HCT116 (cell line): ENCODE measurements at regions not wholly inside any gene's neighbourhood (a gene's known extent, or its start where the extent isn't known, plus 50 kb on each side); places are given as distances from the start of the nearest gene placed in this dataset.

Experiments used
- ATAC-seq: fragments of 200-7000 bp; cut with Tn5 transposase; 2 replicates; pipeline ENCODE4 v1.9.1; 2020; ENCODE audit warnings: mild to moderate bottlenecking, moderate library complexity
- BruUV-seq: library from RNA; stranded (reverse); fragments of 400-500 nt; replicated peaks from 2 replicates; lab custom pipeline; 2021; lab: Mats Ljungman, UMichigan
- CTCF ChIA-PET: fragments of 300-600 bp; sonication (Branson Sonifier 250); formaldehyde crosslinking; loops from one replicate; lab custom pipeline; 2021; ENCODE audit warnings: antibody characterized with exemption; lab: Charles Lee
- POLR2A ChIA-PET: fragments of 300-600, 350-600 bp; sonication (Branson Sonifier 250); formaldehyde crosslinking; loops from one replicate; lab custom pipeline; 2021; ENCODE audit warnings: antibody characterized with exemption; lab: Charles Lee
- RAD21 ChIA-PET, 2 experiments: fragments of 300-600 bp; sonication (Branson Sonifier 250); formaldehyde crosslinking; loops; one replicate each; lab custom pipeline; 2023; ENCODE audit warnings: low total read pairs in 2 of 2; ENCODE audit not compliant: uncharacterized antibody in 2 of 2, unreplicated experiment in 2 of 2, low non-redundant PET in 1 of 2; lab: Charles Lee
- DNase-seq: peaks from one replicate; pipeline ENCODE4 v3.0.0-alpha.2; 2010; ENCODE audit warnings: low read depth, low spot score
- H2AFZ ChIP-seq: fragments of 200-600 bp; shearing (Covaris generic), sonication (generic); 2 replicates; pipeline ENCODE4 v1.6.1; 2017; ENCODE audit warnings: low read depth, mixed run types, mixed read lengths, antibody characterized with exemption, low read length; ENCODE audit not compliant: poor library complexity, severe bottlenecking
- H3K27ac ChIP-seq: 2 replicates; pipeline ENCODE4 v1.5.1; 2012; ENCODE audit warnings: low read depth, low read length
- H3K27me3 ChIP-seq: fragments of 200-600 bp; sonication (generic); 2 replicates; pipeline ENCODE4 v1.6.1; 2016; ENCODE audit warnings: mixed run types, low read length, mixed read lengths; ENCODE audit not compliant: insufficient read depth
- H3K36me3 ChIP-seq, 2 experiments: fragments of 200-500 bp in 1 of 2; fragments of 200-600 bp in 1 of 2; sonication (Bioruptor generic) in 1 of 2; sonication (generic) in 1 of 2; 2 replicates each; pipeline versions ENCODE4 v1.5.1 to v1.6.1; 2014 to 2016; ENCODE audit warnings: low read length in 2 of 2, inconsistent platforms in 1 of 2, mixed read lengths in 1 of 2, mixed run types in 1 of 2; ENCODE audit not compliant: insufficient read depth in 2 of 2, control insufficient read depth in 1 of 2
- H3K4me1 ChIP-seq, 2 experiments: fragments of 200-600 bp in 1 of 2; sonication (generic) in 1 of 2; 2 replicates each; pipeline versions ENCODE4 v1.5.1 to v1.6.1; 2012 to 2017; ENCODE audit warnings: low read length in 2 of 2, inconsistent platforms in 1 of 2, mild to moderate bottlenecking in 1 of 2, mixed read lengths in 1 of 2, mixed run types in 1 of 2, moderate library complexity in 1 of 2; ENCODE audit not compliant: insufficient read depth in 2 of 2, control insufficient read depth in 1 of 2
- H3K4me2 ChIP-seq: fragments of 200-600 bp; sonication (generic); 2 replicates; pipeline ENCODE4 v1.6.1; 2017; ENCODE audit warnings: mixed run types, low read length, mixed read lengths
- H3K4me3 ChIP-seq, 2 experiments: fragments of 200-600 bp in 1 of 2; sonication (generic) in 1 of 2; replicated peaks in 1 of 2; 2 replicates each; pipeline ENCODE4 v1.5.1; 2011 to 2016; ENCODE audit warnings: low read length in 2 of 2, control low read depth in 1 of 2, low read depth in 1 of 2, mild to moderate bottlenecking in 1 of 2, mixed read lengths in 1 of 2, mixed run types in 1 of 2
- H3K79me2 ChIP-seq: fragments of 200-600 bp; sonication (generic); 2 replicates; pipeline ENCODE4 v1.6.1; 2017; ENCODE audit warnings: mild to moderate bottlenecking, mixed run types, low read length, moderate library complexity, mixed read lengths; ENCODE audit not compliant: insufficient read depth
- H3K9ac ChIP-seq: fragments of 200-600 bp; sonication (generic); 2 replicates; pipeline ENCODE4 v1.6.1; 2016; ENCODE audit warnings: low read length, mixed read lengths
- H3K9me2 ChIP-seq: fragments of 200-600 bp; sonication (generic), shearing (Covaris generic); 2 replicates; pipeline ENCODE4 v1.6.1; 2017; ENCODE audit warnings: mixed run types, mild to moderate bottlenecking, moderate library complexity; ENCODE audit not compliant: insufficient read depth
- H3K9me3 ChIP-seq, 2 experiments: fragments of 200-500 bp in 1 of 2; fragments of 200-600 bp in 1 of 2; sonication (Bioruptor generic) in 1 of 2; sonication (generic) in 1 of 2; 2 replicates each; pipeline ENCODE4 v1.6.1; 2014 to 2017; ENCODE audit warnings: low read length in 2 of 2, mixed read lengths in 2 of 2, inconsistent platforms in 1 of 2, low read depth in 1 of 2, mild to moderate bottlenecking in 1 of 2, mixed run types in 1 of 2, moderate library complexity in 1 of 2; ENCODE audit not compliant: control insufficient read depth in 1 of 2, insufficient read depth in 1 of 2
- H4K20me1 ChIP-seq: fragments of 200-600 bp; sonication (generic), shearing (Covaris generic); 2 replicates; pipeline ENCODE4 v1.6.1; 2017; ENCODE audit warnings: mixed run types, mild to moderate bottlenecking, moderate library complexity; ENCODE audit not compliant: insufficient read depth
- ATF3 ChIP-seq: IDR thresholded peaks from 2 replicates; pipeline ENCODE4 v1.6.1; 2012
- CBX3 ChIP-seq: IDR thresholded peaks from 2 replicates; pipeline ENCODE4 v1.6.1; 2012; ENCODE audit warnings: low read depth
- EZH2 ChIP-seq: fragments of 200-600 bp; sonication (generic); IDR thresholded peaks from 2 replicates; pipeline ENCODE4 v1.6.1; 2017; ENCODE audit warnings: antibody characterized with exemption, mixed run types
- FOSL1 ChIP-seq: IDR thresholded peaks from 2 replicates; pipeline ENCODE4 v1.6.1; 2012; ENCODE audit warnings: low read depth
- MAX ChIP-seq: IDR thresholded peaks from 2 replicates; pipeline ENCODE4 v1.6.1; 2012
- POLR2A ChIP-seq: IDR thresholded peaks from 2 replicates; pipeline ENCODE4 v1.7.0; 2011; ENCODE audit warnings: borderline replicate concordance; ENCODE audit not compliant: insufficient read depth, insufficient read length; ENCODE audit errors: extremely low read depth
- POLR2AphosphoS5 ChIP-seq: IDR thresholded peaks from 2 replicates; pipeline ENCODE4 v1.6.1; 2011; ENCODE audit warnings: mild to moderate bottlenecking, low read depth, low read length, moderate library complexity
- RAD21 ChIP-seq: IDR thresholded peaks from 2 replicates; pipeline ENCODE4 v1.6.1; 2012; ENCODE audit warnings: low read depth, mild to moderate bottlenecking
- TCF7L2 ChIP-seq: IDR thresholded peaks from 2 replicates; pipeline ENCODE4 v1.7.0; 2011; ENCODE audit warnings: borderline replicate concordance, inconsistent platforms; ENCODE audit not compliant: insufficient read depth, insufficient read length; ENCODE audit errors: extremely low read depth
- YY1 ChIP-seq: IDR thresholded peaks from 2 replicates; pipeline ENCODE4 v1.6.1; 2011; ENCODE audit warnings: low read length, low read depth, moderate library complexity, mild to moderate bottlenecking; ENCODE audit not compliant: insufficient replicate concordance; ENCODE audit errors: extremely low read depth
- ZFX ChIP-seq: fragments of 450-650 bp; IDR thresholded peaks from 2 replicates; pipeline ENCODE4 v1.6.1; 2017
- ZNF274 ChIP-seq: fragments of 200-500 bp; sonication (Bioruptor generic); IDR thresholded peaks from 2 replicates; pipeline ENCODE4 v1.6.1; 2014; ENCODE audit warnings: mild to moderate bottlenecking, low read depth, low read length, inconsistent platforms
- intact Hi-C: fragments of 100-400 bp; cut with micrococcal nuclease; formaldehyde crosslinking; loops from 2 replicates; pipeline ENCODE4 v1.10.0; 2022

- DNase-seq (no peak), ATAC-seq (no peak)
- POLR2A ChIA-PET = no interaction called here
- no peaks in the 10 kb centered on the region for H3K4me1 ChIP-seq
- RAD21 ChIA-PET = no interaction called here
- no peaks in the 10 kb centered on the region for H3K27me3 ChIP-seq
- no TSS peak for BruUV-seq
- no peak overlapping the region for H2AFZ ChIP-seq
- CTCF ChIA-PET = no interaction called here
- H3K9ac ChIP-seq = no peak overlapping the region
- H3K27ac ChIP-seq = no peak overlapping the region
- no peak overlapping the region for H3K4me3 ChIP-seq
- TF ChIP-seq POLR2AphosphoS5 (no peak), RAD21 (no peak), FOSL1 (no peak), ZFX (no peak), ZNF274 (no peak), CBX3 (no peak), EZH2 (no peak), POLR2A (no peak), TCF7L2 (no peak)
- H3K9me2 ChIP-seq = no peaks in the 10 kb centered on the region
- H4K20me1 ChIP-seq = no peaks in the 10 kb centered on the region
- no peaks in the 10 kb centered on the region for H3K36me3 ChIP-seq
- H3K4me2 ChIP-seq = no peak overlapping the region
- H3K79me2 ChIP-seq = no peaks in the 10 kb centered on the region
- H3K9me3 ChIP-seq = no peaks in the 10 kb centered on the region
- intact Hi-C loops = no loop called here
Measured at GRCh38 chr3:101170062-101170771, 150.2 kb downstream of the IMPG2 start.

GRCh38 chr3:101169516-101169915 is 150.9 kb downstream of the IMPG2 start:
- DNase-seq (no peak), ATAC-seq (no peak)
- intact Hi-C loops = no loop called here
- Histone ChIP-seq H3K4me3 (no peak overlapping the region), H3K4me1 (no peaks in the 10 kb centered on the region), H3K9ac (no peak overlapping the region), H3K27me3 (no peaks in the 10 kb centered on the region), H4K20me1 (no peaks in the 10 kb centered on the region), H3K79me2 (no peaks in the 10 kb centered on the region), H3K9me2 (no peaks in the 10 kb centered on the region), H2AFZ (no peak overlapping the region), H3K4me2 (no peak overlapping the region), H3K36me3 (no peaks in the 10 kb centered on the region), H3K9me3 (no peaks in the 10 kb centered on the region), H3K27ac (no peak overlapping the region)
- POLR2A ChIA-PET = no interaction called here
- TF ChIP-seq FOSL1 (no peak), MAX (no peak), POLR2A (no peak), ATF3 (no peak), YY1 (no peak)
- RAD21 ChIA-PET = no interaction called here
- CTCF ChIA-PET = no interaction called here
- BruUV-seq = no TSS peak
